Epithelial cell of esophagus (primary cell): ENCODE measurements at regions not wholly inside any gene's neighbourhood (a gene's known extent, or its start where the extent isn't known, plus 50 kb on each side); places are given as distances from the start of the nearest gene placed in this dataset.
A peak's percentile ranks its signal among the peaks of the same experiment; 100 is the strongest.
"Not testable (repeated sequence)": the region's sequence is repeated elsewhere in the genome, so short reads cannot be mapped to it uniquely, and the experiment has no call there.

Experiments
- DNase-seq: peaks from one replicate; pipeline ENCODE4 v3.0.0; 2010; ENCODE audit warnings: low read depth
- H3K4me3 ChIP-seq: 2 replicates; pipeline ENCODE4 v1.5.1; 2011; ENCODE audit warnings: mild to moderate bottlenecking, low read length, control low read depth
- CTCF ChIP-seq: IDR thresholded peaks from 2 replicates; pipeline ENCODE4 v1.5.1; 2011; ENCODE audit warnings: low read depth, mild to moderate bottlenecking, low read length, control low read depth, inconsistent platforms; ENCODE audit not compliant: insufficient read depth; ENCODE audit errors: missing control alignments

GRCh38 chr5:98339141-98339848 lies 434.2 kb upstream of the RGMB start:
- DNase-seq: no peak
- no peak for TF ChIP-seq CTCF
- H3K4me3 ChIP-seq: no peak overlapping the region

GRCh38 chr5:98341038-98342032 lies 432.1 kb upstream of the RGMB start:
- DNase-seq: peak; percentile 63
- no peak for TF ChIP-seq CTCF
- no peak overlapping the region for H3K4me3 ChIP-seq

GRCh38 chr5:98342958-98343660 lies 430.4 kb upstream of the RGMB start:
- not testable (repeated sequence) for H3K4me3 ChIP-seq, DNase-seq

GRCh38 chr5:98349251-98349989 lies 424.0 kb upstream of the RGMB start:
- TF ChIP-seq CTCF: peak; percentile 57
- peak; percentile 69 for DNase-seq
- no peak overlapping the region for H3K4me3 ChIP-seq

- no peak overlapping the region for H3K4me3 ChIP-seq
- no peak for DNase-seq
- no peak for TF ChIP-seq CTCF
These were observed 423.5 kb upstream of the RGMB start for GRCh38 chr5:98349990-98350365.

DNA sequence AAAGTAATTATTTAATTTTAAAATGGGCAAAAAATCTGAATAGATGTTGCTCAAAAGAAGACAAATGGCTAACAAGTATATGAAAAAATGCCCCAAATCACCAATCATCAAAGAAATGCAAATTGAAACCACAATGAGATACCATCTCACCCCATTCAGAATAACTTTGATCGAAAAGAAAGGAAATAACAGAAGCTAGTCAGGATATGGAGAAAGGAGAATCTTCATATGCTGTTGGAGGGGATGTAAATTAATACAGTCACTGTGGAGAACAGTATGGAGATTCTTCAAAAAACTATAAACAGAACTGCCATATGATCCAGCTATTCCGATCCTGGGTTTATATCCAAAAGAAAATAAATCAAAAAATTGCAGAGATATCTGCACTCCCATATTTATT lies 418.5 kb upstream of the RGMB start:
- no peak for DNase-seq
- H3K4me3 ChIP-seq: no peak overlapping the region
- no peak for TF ChIP-seq CTCF

DNA sequence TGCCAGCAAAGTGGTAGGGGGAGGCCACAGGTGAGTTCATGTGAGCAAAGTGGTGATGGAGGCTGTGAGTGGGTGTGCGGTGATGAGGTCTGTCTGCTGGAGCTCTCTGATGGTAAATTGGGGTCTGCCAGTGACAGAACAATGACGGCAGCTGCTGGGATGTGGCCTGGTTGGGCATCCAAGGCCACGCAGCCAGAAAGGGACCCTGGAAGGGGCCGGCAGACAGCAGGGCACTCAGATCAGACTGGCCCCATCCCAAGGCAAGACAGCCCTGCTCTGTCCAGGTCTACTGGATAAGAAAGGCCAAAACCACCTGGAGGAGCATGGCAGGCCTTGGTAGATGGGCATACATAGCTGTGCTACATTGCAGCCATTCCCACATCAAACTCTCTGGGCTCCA lies 412.9 kb upstream of the RGMB start:
- DNase-seq: no peak
- no peak overlapping the region for H3K4me3 ChIP-seq
- no peak for TF ChIP-seq CTCF
